NT2/D1 (cell line): ENCODE measurements at regions not wholly inside any gene's neighbourhood (a gene's known extent, or its start where the extent isn't known, plus 50 kb on each side); places are given as distances from the start of the nearest gene placed in this dataset.

Experiments
- SUZ12 ChIP-seq: IDR thresholded peaks from 2 replicates; pipeline ENCODE4 v1.6.1; 2011; ENCODE audit not compliant: insufficient read length, insufficient read depth; ENCODE audit errors: extremely low read depth
- YY1 ChIP-seq: IDR thresholded peaks from 2 replicates; pipeline ENCODE4 v1.6.1; 2011; ENCODE audit not compliant: insufficient read length, insufficient read depth
- ZNF274 ChIP-seq: IDR thresholded peaks from 2 replicates; pipeline ENCODE4 v1.6.1; 2011; ENCODE audit warnings: mild to moderate bottlenecking, low read depth, low read length

DNA sequence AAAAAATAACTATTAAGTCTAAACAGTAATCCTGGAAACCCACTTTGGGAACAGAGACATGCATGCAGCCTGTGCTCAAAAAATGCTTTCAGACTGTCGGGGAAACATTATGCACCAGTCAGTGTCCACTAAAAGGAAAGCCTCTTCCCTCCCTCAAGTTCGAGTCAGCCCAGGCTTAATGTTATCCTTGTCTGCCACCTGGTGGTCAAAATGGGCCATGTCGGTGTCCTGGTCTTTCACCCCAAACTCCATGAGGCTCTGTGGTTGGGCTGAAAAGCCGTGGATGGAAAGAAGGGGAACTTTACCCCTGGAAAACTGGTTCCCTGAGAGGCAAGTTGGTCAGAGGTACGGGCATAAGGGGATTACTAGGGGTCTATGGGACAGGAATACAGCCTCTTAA lies 88.4 kb upstream of the ZNF492 start:
- TF ChIP-seq SUZ12, result no peak
- TF ChIP-seq YY1, result no peak
- TF ChIP-seq ZNF274, result no peak
